ENCODE measurements at regions not wholly inside any gene's neighbourhood (a gene's known extent, or its start where the extent isn't known, plus 50 kb on each side); places are given as distances from the start of the nearest gene placed in this dataset.

DNA sequence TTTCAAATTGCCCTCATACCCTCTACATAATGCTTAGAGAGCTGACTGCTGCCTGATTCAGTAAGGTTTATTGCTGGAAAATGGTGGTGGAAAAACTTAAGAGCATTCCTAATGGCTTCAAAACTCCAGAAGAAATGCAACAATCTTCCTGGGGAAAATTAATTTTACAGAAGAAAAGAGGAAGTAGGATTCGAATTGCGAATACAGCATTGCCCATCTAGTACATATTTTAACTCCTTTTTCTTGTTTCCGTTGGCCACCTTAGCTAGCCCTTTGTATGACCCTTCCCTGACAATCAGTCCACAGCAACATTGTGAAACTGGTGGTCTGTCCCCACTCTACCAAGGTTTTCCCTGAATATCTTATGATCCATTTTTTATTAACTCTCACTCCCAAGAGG is 224.7 kb downstream of the MTX2 start:
- no peaks in the 10 kb centered on the region for H3K36me3 ChIP-seq (ENCODE audit: control insufficient read depth in 1 of 2, insufficient read depth in 2 of 2, low read depth in 1 of 2, low read length in 2 of 2)
- no peak overlapping the region for H2AK5ac ChIP-seq (ENCODE audit: low read length, severe bottlenecking)
- H2AFZ ChIP-seq (ENCODE audit: low read depth, low read length), result no peak overlapping the region

DNA sequence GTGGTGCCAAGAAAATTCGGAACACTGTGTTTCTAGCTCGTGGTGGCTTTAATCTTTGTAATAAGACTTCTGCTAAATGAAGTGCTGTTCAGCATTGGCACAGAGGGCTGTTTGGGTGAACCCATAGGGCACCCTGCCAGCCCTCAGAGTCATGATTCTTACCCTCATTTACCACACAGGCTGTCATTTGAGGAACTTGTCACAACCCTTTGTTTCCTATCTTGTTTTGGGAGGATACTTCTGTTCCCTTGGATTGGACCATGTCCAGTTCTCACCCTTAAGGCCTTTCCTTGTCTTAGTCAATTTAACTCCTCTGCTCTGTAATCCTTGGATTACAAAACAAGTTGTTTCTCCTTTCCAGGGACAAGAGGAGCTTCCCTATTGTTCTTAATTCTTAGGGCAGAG is 225.7 kb downstream of the MTX2 start:
- Histone ChIP-seq H4K8ac (ENCODE audit: low read length) (no peak overlapping the region), H2BK120ac (ENCODE audit: low read depth, low read length) (no peak overlapping the region), H3K9me3 (ENCODE audit: control insufficient read depth, low read length) (no peaks in the 10 kb centered on the region), H2AK5ac (ENCODE audit: low read length, severe bottlenecking) (no peak overlapping the region), H3K4me1 (ENCODE audit: control insufficient read depth, insufficient read depth, low read depth, low read length) (peaks cover 2% of the 10 kb centered on the region), H3K36me3 (ENCODE audit: control insufficient read depth in 1 of 2, insufficient read depth in 2 of 2, low read depth in 1 of 2, low read length in 2 of 2) (no peaks in the 10 kb centered on the region), H3K27me3 (ENCODE audit: control insufficient read depth in 1 of 2, insufficient read depth in 1 of 2, low read length in 2 of 2) (peaks cover 0 to 10% of the 10 kb centered on the region in 2 experiments), H3K9ac (ENCODE audit: low read length) (no peak overlapping the region), H2AFZ (ENCODE audit: low read depth, low read length) (no peak overlapping the region), H3K4me3 (ENCODE audit: insufficient read depth in 1 of 2, low read depth in 1 of 2, low read length in 2 of 2) (no peak overlapping the region), H3K23ac (ENCODE audit: low read length in 2 of 2) (no peak overlapping the region), H2BK12ac (ENCODE audit: low read length in 2 of 2) (no peak overlapping the region), H3K27ac (ENCODE audit: low read length, poor library complexity, severe bottlenecking) (no peak overlapping the region), H3K79me1 (replicated peaks; ENCODE audit: low read length, poor library complexity, severe bottlenecking) (no peaks in the 10 kb centered on the region), H2BK5ac (ENCODE audit: low read depth, low read length, poor library complexity, severe bottlenecking) (no peak overlapping the region), H2BK15ac (ENCODE audit: low read depth, poor library complexity, severe bottlenecking) (no peak overlapping the region), H3K14ac (ENCODE audit: low read length in 2 of 2) (no peak overlapping the region), H3K4ac (ENCODE audit: low read depth in 1 of 2, low read length in 2 of 2) (no peak overlapping the region), H3K18ac (ENCODE audit: low read depth in 1 of 2, low read length in 2 of 2) (no peak overlapping the region), H3K4me2 (ENCODE audit: low read length, poor library complexity, severe bottlenecking) (no peak overlapping the region), H4K91ac (ENCODE audit: low read length) (no peak overlapping the region)
- 84% methylated on average over 2 of the region's 2 CpGs for WGBS
- DNase-seq, result no peak

More for the DNA sequence above, 224.7 kb downstream of the MTX2 start:
- H3K23ac ChIP-seq (ENCODE audit: low read length in 2 of 2), result no peak overlapping the region
- DNase-seq, result no peak
- H3K14ac ChIP-seq (ENCODE audit: low read length in 2 of 2), result no peak overlapping the region
- peaks cover 0 to 10% of the 10 kb centered on the region in 2 experiments for H3K27me3 ChIP-seq (ENCODE audit: control insufficient read depth in 1 of 2, insufficient read depth in 1 of 2, low read length in 2 of 2)
- no peak overlapping the region for H3K4ac ChIP-seq (ENCODE audit: low read depth in 1 of 2, low read length in 2 of 2)
- 92% methylated on average over 3 of the region's 3 CpGs for WGBS
- H3K4me2 ChIP-seq (ENCODE audit: low read length, poor library complexity, severe bottlenecking), result no peak overlapping the region
- H3K18ac ChIP-seq (ENCODE audit: low read depth in 1 of 2, low read length in 2 of 2), result no peak overlapping the region
- no peak overlapping the region for H3K9ac ChIP-seq (ENCODE audit: low read length)
- no peak overlapping the region for H2BK12ac ChIP-seq (ENCODE audit: low read length in 2 of 2)
- no peak overlapping the region for H3K4me3 ChIP-seq (ENCODE audit: insufficient read depth in 1 of 2, low read depth in 1 of 2, low read length in 2 of 2)
- no peaks in the 10 kb centered on the region for H3K79me1 ChIP-seq (replicated peaks; ENCODE audit: low read length, poor library complexity, severe bottlenecking)
- H4K8ac ChIP-seq (ENCODE audit: low read length), result no peak overlapping the region
- peaks cover 2% of the 10 kb centered on the region for H3K4me1 ChIP-seq (ENCODE audit: control insufficient read depth, insufficient read depth, low read depth, low read length)
- H3K27ac ChIP-seq (ENCODE audit: low read length, poor library complexity, severe bottlenecking), result no peak overlapping the region
- no peak overlapping the region for H2BK120ac ChIP-seq (ENCODE audit: low read depth, low read length)
- H3K9me3 ChIP-seq (ENCODE audit: control insufficient read depth, low read length), result no peaks in the 10 kb centered on the region
- no peak overlapping the region for H2BK5ac ChIP-seq (ENCODE audit: low read depth, low read length, poor library complexity, severe bottlenecking)
- no peak overlapping the region for H4K91ac ChIP-seq (ENCODE audit: low read length)
- H2BK15ac ChIP-seq (ENCODE audit: low read depth, poor library complexity, severe bottlenecking), result no peak overlapping the region

DNA sequence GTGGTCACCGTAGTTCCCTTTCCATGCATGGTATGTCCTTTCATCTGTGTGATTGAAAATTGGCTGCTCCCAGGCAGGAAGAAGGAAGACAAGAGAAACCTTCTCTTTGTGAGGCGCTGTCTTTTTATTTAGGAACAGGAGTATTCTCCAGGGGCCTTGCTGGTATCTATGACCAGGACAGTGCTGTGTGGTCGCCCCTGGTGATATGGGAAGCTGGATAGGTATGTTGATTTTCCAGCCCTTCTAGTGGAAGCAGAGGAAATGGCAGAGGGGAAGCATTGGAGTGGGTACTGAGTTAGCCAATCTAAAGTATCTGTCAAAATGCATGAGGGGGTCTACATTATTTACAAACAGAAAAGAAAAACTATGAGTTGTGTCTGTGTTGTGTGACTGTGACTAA is 226.6 kb downstream of the MTX2 start:
- Histone ChIP-seq H3K9ac (ENCODE audit: low read length) (no peak overlapping the region), H3K4me1 (ENCODE audit: control insufficient read depth, insufficient read depth, low read depth, low read length) (no peaks in the 10 kb centered on the region), H4K8ac (ENCODE audit: low read length) (no peak overlapping the region), H3K27ac (ENCODE audit: low read length, poor library complexity, severe bottlenecking) (no peak overlapping the region), H3K14ac (ENCODE audit: low read length in 2 of 2) (no peak overlapping the region), H2BK12ac (ENCODE audit: low read length in 2 of 2) (no peak overlapping the region), H2AFZ (ENCODE audit: low read depth, low read length) (no peak overlapping the region), H3K9me3 (ENCODE audit: control insufficient read depth, low read length) (no peaks in the 10 kb centered on the region), H2AK5ac (ENCODE audit: low read length, severe bottlenecking) (no peak overlapping the region), H4K91ac (ENCODE audit: low read length) (no peak overlapping the region), H3K23ac (ENCODE audit: low read length in 2 of 2) (no peak overlapping the region), H3K18ac (ENCODE audit: low read depth in 1 of 2, low read length in 2 of 2) (no peak overlapping the region), H3K79me1 (replicated peaks; ENCODE audit: low read length, poor library complexity, severe bottlenecking) (no peaks in the 10 kb centered on the region), H3K36me3 (ENCODE audit: control insufficient read depth in 1 of 2, insufficient read depth in 2 of 2, low read depth in 1 of 2, low read length in 2 of 2) (no peaks in the 10 kb centered on the region), H2BK5ac (ENCODE audit: low read depth, low read length, poor library complexity, severe bottlenecking) (no peak overlapping the region), H2BK120ac (ENCODE audit: low read depth, low read length) (no peak overlapping the region), H3K27me3 (ENCODE audit: control insufficient read depth in 1 of 2, insufficient read depth in 1 of 2, low read length in 2 of 2) (peaks cover 0 to 7% of the 10 kb centered on the region in 2 experiments), H2BK15ac (ENCODE audit: low read depth, poor library complexity, severe bottlenecking) (no peak overlapping the region), H3K4ac (ENCODE audit: low read depth in 1 of 2, low read length in 2 of 2) (no peak overlapping the region), H3K4me3 (ENCODE audit: insufficient read depth in 1 of 2, low read depth in 1 of 2, low read length in 2 of 2) (no peak overlapping the region), H3K4me2 (ENCODE audit: low read length, poor library complexity, severe bottlenecking) (no peak overlapping the region)
- 86% methylated on average over 3 of the region's 3 CpGs for WGBS
- DNase-seq, result no peak

DNA sequence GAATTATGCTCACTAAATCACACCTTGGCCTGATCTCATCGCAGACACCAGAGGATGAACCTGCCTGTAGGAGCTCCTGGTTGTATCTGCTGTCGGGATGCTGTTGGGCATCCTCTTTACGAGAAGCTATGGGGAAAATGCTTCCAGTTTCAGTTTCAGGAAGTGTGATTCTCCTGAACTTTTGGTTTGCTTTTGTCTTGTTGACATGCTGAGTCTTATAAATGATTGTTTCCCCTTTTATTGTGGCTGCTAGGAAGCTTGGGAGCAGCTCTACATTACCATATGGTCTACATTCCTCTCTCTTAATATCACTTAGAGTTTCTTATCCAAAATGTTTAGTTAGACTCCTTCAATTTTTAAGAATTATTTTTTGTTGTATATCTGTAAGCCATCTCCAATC is 227.5 kb downstream of the MTX2 start:
- H3K27me3 ChIP-seq (ENCODE audit: control insufficient read depth in 1 of 2, insufficient read depth in 1 of 2, low read length in 2 of 2), result peaks cover 0 to 7% of the 10 kb centered on the region in 2 experiments

More for the DNA sequence above, 227.5 kb downstream of the MTX2 start:
- 91% methylated on average over 3 of the region's 3 CpGs for WGBS
- no peak overlapping the region for H2BK12ac ChIP-seq (ENCODE audit: low read length in 2 of 2)
- no peaks in the 10 kb centered on the region for H3K79me1 ChIP-seq (replicated peaks; ENCODE audit: low read length, poor library complexity, severe bottlenecking)
- no peak overlapping the region for H2AFZ ChIP-seq (ENCODE audit: low read depth, low read length)
- DNase-seq, result no peak
- no peak overlapping the region for H3K4me2 ChIP-seq (ENCODE audit: low read length, poor library complexity, severe bottlenecking)
- peak overlapping the region in 1 of 2 experiments; percentile 62 for H3K4me3 ChIP-seq (ENCODE audit: insufficient read depth in 1 of 2, low read depth in 1 of 2, low read length in 2 of 2)
- no peak overlapping the region for H2BK5ac ChIP-seq (ENCODE audit: low read depth, low read length, poor library complexity, severe bottlenecking)
- no peak overlapping the region for H2AK5ac ChIP-seq (ENCODE audit: low read length, severe bottlenecking)
- H4K8ac ChIP-seq (ENCODE audit: low read length), result no peak overlapping the region
- H3K23ac ChIP-seq (ENCODE audit: low read length in 2 of 2), result no peak overlapping the region
- H2BK15ac ChIP-seq (ENCODE audit: low read depth, poor library complexity, severe bottlenecking), result no peak overlapping the region
- no peaks in the 10 kb centered on the region for H3K9me3 ChIP-seq (ENCODE audit: control insufficient read depth, low read length)
- no peak overlapping the region for H3K18ac ChIP-seq (ENCODE audit: low read depth in 1 of 2, low read length in 2 of 2)
- H3K27ac ChIP-seq (ENCODE audit: low read length, poor library complexity, severe bottlenecking), result no peak overlapping the region
- no peaks in the 10 kb centered on the region for H3K36me3 ChIP-seq (ENCODE audit: control insufficient read depth in 1 of 2, insufficient read depth in 2 of 2, low read depth in 1 of 2, low read length in 2 of 2)
- H3K4ac ChIP-seq (ENCODE audit: low read depth in 1 of 2, low read length in 2 of 2), result no peak overlapping the region
- no peak overlapping the region for H4K91ac ChIP-seq (ENCODE audit: low read length)
- H2BK120ac ChIP-seq (ENCODE audit: low read depth, low read length), result no peak overlapping the region
- H3K14ac ChIP-seq (ENCODE audit: low read length in 2 of 2), result no peak overlapping the region
- H3K9ac ChIP-seq (ENCODE audit: low read length), result peak overlapping the region; percentile 56
- H3K4me1 ChIP-seq (ENCODE audit: control insufficient read depth, insufficient read depth, low read depth, low read length), result no peaks in the 10 kb centered on the region
